Inflammatory macrophage treated with lipopolysaccharide for 4 hours (primary cell): ENCODE measurements at regions not wholly inside any gene's neighbourhood (a gene's known extent, or its start where the extent isn't known, plus 50 kb on each side); places are given as distances from the start of the nearest gene placed in this dataset.

Experiments
- DNase-seq: peaks from one replicate; pipeline ENCODE4 v3.0.0-alpha.2; 2020

GRCh38 chr6:21382821-21383449, 210.6 kb upstream of the SOX4 start:
- DNase-seq: no peak

- DNase-seq: no peak
Observed at GRCh38 chr6:21383450-21384085, 210.0 kb upstream of the SOX4 start.

GRCh38 chr6:21384216-21384615, 209.3 kb upstream of the SOX4 start:
- DNase-seq: no peak

GRCh38 chr6:21386744-21387143, 206.8 kb upstream of the SOX4 start:
- no peak for DNase-seq

- DNase-seq: no peak
Observed at GRCh38 chr6:21390532-21391213, 202.9 kb upstream of the SOX4 start.

GRCh38 chr6:21392177-21392576, 201.4 kb upstream of the SOX4 start:
- DNase-seq: no peak

- no peak for DNase-seq
Observed at GRCh38 chr6:21393441-21394165, 199.9 kb upstream of the SOX4 start.

GRCh38 chr6:21395121-21395520, 198.4 kb upstream of the SOX4 start:
- no peak for DNase-seq

GRCh38 chr6:21396313-21396712, 197.2 kb upstream of the SOX4 start:
- DNase-seq: no peak

GRCh38 chr6:21398741-21399325, 194.7 kb upstream of the SOX4 start:
- no peak for DNase-seq

GRCh38 chr6:21402368-21402767, 191.2 kb upstream of the SOX4 start:
- DNase-seq: peak; percentile 4

- no peak for DNase-seq
Observed at GRCh38 chr6:21404577-21404976, 189.0 kb upstream of the SOX4 start.

GRCh38 chr6:21406316-21406715, 187.2 kb upstream of the SOX4 start:
- no peak for DNase-seq

- no peak for DNase-seq
Observed at GRCh38 chr6:21409231-21409630, 184.3 kb upstream of the SOX4 start.

- DNase-seq: no peak
Observed at GRCh38 chr6:21413428-21413827, 180.1 kb upstream of the SOX4 start.

- no peak for DNase-seq
Observed at GRCh38 chr6:21414065-21414464, 179.5 kb upstream of the SOX4 start.

- no peak for DNase-seq
Observed at GRCh38 chr6:21420146-21420878, 173.2 kb upstream of the SOX4 start.

GRCh38 chr6:21420926-21421325, 172.6 kb upstream of the SOX4 start:
- DNase-seq: no peak

- DNase-seq: no peak
Observed at GRCh38 chr6:21423106-21423854, 170.3 kb upstream of the SOX4 start.

- no peak for DNase-seq
Observed at GRCh38 chr6:21426841-21427490, 166.6 kb upstream of the SOX4 start.

GRCh38 chr6:21429291-21429690, 164.3 kb upstream of the SOX4 start:
- DNase-seq: no peak
